Kidney (tissue), 13 donors: ENCODE measurements at regions not wholly inside any gene's neighbourhood (a gene's known extent, or its start where the extent isn't known, plus 50 kb on each side); places are given as distances from the start of the nearest gene placed in this dataset.

Experiments used
- DNase-seq, 5 donors: peaks; one replicate each; pipeline ENCODE4 v3.0.0-alpha.2; 2013 to 2020
- FAIRE-seq: peaks from 2 replicates; lab custom pipeline; 2012; peaks lifted over from hg19 to GRCh38; lab: Jason Lieb, UNC
- H3K27ac ChIP-seq, 2 donors: one replicate each; pipeline ENCODE4 v1.7.0; 2013; ENCODE audit warnings: low read depth in 2 of 2, low read length in 2 of 2, inconsistent platforms in 1 of 2
- H3K27me3 ChIP-seq: one replicate; pipeline ENCODE4 v1.7.1; 2013; ENCODE audit warnings: low read length, inconsistent platforms; ENCODE audit not compliant: control insufficient read depth, insufficient read depth
- H3K36me3 ChIP-seq, 3 donors: one replicate each; pipeline versions ENCODE4 v1.7.0 to v1.7.1; 2013; ENCODE audit warnings: low read length in 3 of 3, control low read depth in 1 of 3, inconsistent platforms in 1 of 3; ENCODE audit not compliant: insufficient read depth in 3 of 3, control insufficient read depth in 2 of 3
- H3K4me1 ChIP-seq, 3 donors: one replicate each; pipeline versions ENCODE4 v1.7.0 to v1.7.1; 2013; ENCODE audit warnings: low read length in 3 of 3, inconsistent platforms in 1 of 3, low read depth in 1 of 3; ENCODE audit not compliant: control insufficient read depth in 2 of 3, insufficient read depth in 2 of 3
- H3K4me3 ChIP-seq, 3 donors: one replicate each; pipeline versions ENCODE4 v1.7.0 to v1.8.1; 2013; ENCODE audit warnings: low read length in 3 of 3, control low read depth in 1 of 3, inconsistent platforms in 1 of 3
- H3K9ac ChIP-seq, 3 donors: one replicate each; pipeline versions ENCODE4 v1.7.0 to v1.7.1; 2013; ENCODE audit warnings: low read length in 3 of 3, control low read depth in 1 of 3, inconsistent platforms in 1 of 3
- H3K9me3 ChIP-seq, 3 donors: one replicate each; pipeline versions ENCODE4 v1.7.0 to v1.7.1; 2013; ENCODE audit warnings: low read length in 3 of 3, control low read depth in 1 of 3, inconsistent platforms in 1 of 3; ENCODE audit not compliant: control insufficient read depth in 2 of 3, insufficient read depth in 1 of 3
- intact Hi-C: fragments of 100-400 bp; cut with DNase I; formaldehyde crosslinking; loops from one replicate; pipeline ENCODE4 v1.11.1; 2022
- TF ChIP-seq, protein P1 (sequence below): IDR thresholded peaks from 3 replicates; pipeline ENCODE4 v1.5.1; 2012; ENCODE audit warnings: mild to moderate bottlenecking, moderate library complexity, borderline replicate concordance; ENCODE audit not compliant: insufficient read depth; ENCODE audit errors: extremely low read depth
- donor health status: control.
- donor health status: control.
- donor health status: control.
- donor health status: control.
- donor health status: control.
- donor health status: DM: yes; HTN: yes; CAD: no.
- donor health status: Normal renal cell carcinoma (clear cell type).

DNA sequence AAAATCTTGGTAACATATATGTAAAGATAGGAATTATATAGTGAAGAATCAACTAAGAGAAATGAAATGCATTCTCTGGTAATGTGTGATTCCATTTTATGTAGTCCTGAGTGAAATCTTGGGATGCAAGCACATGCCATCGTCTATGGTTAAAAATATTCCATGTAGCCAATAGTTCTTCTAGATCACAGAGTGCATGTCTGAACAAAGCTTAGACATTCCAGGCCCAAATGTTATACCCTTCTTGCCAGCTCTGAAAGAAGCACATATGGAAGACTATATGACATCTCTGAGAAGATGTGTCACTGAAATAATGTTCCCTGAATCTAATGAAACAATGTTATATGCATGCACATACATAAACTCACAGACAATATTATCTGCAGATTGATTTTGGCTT is 92.3 kb upstream of the TFPI start:
- Histone ChIP-seq H3K27me3 (no peaks in the 10 kb centered on the region), H3K9me3 (no peaks in the 10 kb centered on the region), H3K4me3 (no peak overlapping the region), H3K36me3 (no peaks in the 10 kb centered on the region), H3K27ac (no peak overlapping the region), H3K4me1 (no peaks in the 10 kb centered on the region), H3K9ac (no peak overlapping the region)
- intact Hi-C loops, result no loop called here
- TF ChIP-seq, protein P1, sequence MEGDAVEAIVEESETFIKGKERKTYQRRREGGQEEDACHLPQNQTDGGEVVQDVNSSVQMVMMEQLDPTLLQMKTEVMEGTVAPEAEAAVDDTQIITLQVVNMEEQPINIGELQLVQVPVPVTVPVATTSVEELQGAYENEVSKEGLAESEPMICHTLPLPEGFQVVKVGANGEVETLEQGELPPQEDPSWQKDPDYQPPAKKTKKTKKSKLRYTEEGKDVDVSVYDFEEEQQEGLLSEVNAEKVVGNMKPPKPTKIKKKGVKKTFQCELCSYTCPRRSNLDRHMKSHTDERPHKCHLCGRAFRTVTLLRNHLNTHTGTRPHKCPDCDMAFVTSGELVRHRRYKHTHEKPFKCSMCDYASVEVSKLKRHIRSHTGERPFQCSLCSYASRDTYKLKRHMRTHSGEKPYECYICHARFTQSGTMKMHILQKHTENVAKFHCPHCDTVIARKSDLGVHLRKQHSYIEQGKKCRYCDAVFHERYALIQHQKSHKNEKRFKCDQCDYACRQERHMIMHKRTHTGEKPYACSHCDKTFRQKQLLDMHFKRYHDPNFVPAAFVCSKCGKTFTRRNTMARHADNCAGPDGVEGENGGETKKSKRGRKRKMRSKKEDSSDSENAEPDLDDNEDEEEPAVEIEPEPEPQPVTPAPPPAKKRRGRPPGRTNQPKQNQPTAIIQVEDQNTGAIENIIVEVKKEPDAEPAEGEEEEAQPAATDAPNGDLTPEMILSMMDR, result no peak
- no peak for FAIRE-seq
- DNase-seq, result no peak

DNA sequence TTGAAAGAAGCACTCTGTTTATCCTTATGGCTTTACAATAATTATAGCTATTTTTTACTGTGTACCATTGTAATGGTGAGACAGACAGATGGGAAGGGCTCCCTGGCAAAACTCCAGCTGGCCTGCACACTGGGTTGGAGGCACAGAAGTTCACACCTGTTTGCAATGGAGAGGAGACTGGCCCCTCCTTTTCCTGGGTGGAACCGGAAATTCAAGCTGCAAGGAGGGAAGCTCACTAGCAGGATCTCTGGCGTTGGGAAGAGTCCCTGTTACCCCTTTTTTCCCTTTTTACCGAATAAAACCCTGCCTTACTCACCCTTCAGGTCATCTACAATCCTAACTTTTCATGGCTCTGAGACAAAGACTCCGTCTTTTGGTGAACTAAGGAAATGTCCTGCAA is 100.3 kb upstream of the TFPI start:
- Histone ChIP-seq H3K9me3 (no peaks in the 10 kb centered on the region), H3K27ac (no peak overlapping the region), H3K4me1 (no peaks in the 10 kb centered on the region), H3K27me3 (no peaks in the 10 kb centered on the region), H3K9ac (no peak overlapping the region), H3K36me3 (no peaks in the 10 kb centered on the region), H3K4me3 (no peak overlapping the region)
- DNase-seq, result peak in 1 of 5 donors; percentile 2
- TF ChIP-seq, protein P1, result no peak
- intact Hi-C loops, result no loop called here
- no peak for FAIRE-seq

DNA sequence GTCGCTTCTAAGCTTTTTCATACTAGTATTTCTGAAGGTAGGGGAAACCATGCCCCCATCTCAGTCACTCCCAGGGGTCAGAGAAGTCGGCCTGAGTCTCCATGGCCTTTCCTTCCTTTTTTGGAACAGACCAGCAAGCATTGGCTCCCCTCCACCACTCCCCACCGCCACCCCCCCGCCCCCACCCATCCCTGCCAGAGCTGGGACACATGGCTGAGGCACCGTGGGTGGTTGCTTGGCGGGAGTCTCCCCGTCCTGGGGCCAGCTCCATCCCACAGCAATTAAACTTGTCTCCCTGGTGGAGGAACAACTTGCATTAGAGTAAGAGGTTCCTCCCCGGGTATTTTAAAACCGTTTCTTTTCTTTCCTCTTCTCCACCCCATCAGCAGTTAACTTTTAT is 100.8 kb upstream of the TFPI start:
- no peak overlapping the region for H3K9ac ChIP-seq
- TF ChIP-seq, protein P1, result no peak
- no peaks in the 10 kb centered on the region for H3K9me3 ChIP-seq
- H3K27me3 ChIP-seq, result no peaks in the 10 kb centered on the region
- H3K36me3 ChIP-seq, result no peaks in the 10 kb centered on the region
- DNase-seq, result no peak
- no peak overlapping the region for H3K4me3 ChIP-seq
- FAIRE-seq, result no peak
- no peaks in the 10 kb centered on the region for H3K4me1 ChIP-seq
- intact Hi-C loops, result no loop called here
- no peak overlapping the region for H3K27ac ChIP-seq

DNA sequence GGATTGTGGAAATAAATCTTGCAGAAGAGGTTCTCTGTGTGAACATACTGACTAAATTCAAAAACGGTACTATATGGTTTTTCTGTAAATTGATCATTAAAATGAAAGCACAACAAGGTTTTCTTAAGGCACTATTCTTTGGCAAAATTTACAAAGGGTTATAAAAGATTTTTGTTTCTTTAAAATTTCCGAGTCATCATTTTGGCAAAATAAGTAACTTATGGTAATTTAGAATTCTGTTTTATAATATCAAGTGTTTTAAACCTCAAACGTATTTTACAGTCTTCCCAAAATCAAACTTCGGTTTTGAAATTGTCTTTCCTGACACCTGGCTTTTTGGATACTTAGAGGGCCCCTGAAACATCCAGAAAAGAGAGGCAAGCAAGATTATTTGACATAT is 101.9 kb upstream of the TFPI start:
- no peak for FAIRE-seq
- Histone ChIP-seq H3K4me3 (no peak overlapping the region), H3K9me3 (no peaks in the 10 kb centered on the region), H3K27ac (no peak overlapping the region), H3K36me3 (no peaks in the 10 kb centered on the region), H3K4me1 (no peaks in the 10 kb centered on the region), H3K27me3 (no peaks in the 10 kb centered on the region), H3K9ac (no peak overlapping the region)
- TF ChIP-seq, protein P1, result no peak
- intact Hi-C loops, result no loop called here
- no peak for DNase-seq
